Prostate gland (tissue), 2 donors: ENCODE measurements at regions not wholly inside any gene's neighbourhood (a gene's known extent, or its start where the extent isn't known, plus 50 kb on each side); places are given as distances from the start of the nearest gene placed in this dataset.

Experiments
- CTCF ChIP-seq, 4 experiments: fragments of 200-600 bp in 2 of 4; fragments of 450-650 bp in 2 of 4; sonication (generic) in 2 of 4; IDR thresholded peaks; 1 replicate in 3 of 4; 2 replicates in 1 of 4; pipeline ENCODE4 v1.5.1; 2016 to 2019; ENCODE audit warnings: antibody characterized with exemption in 4 of 4, mild to moderate bottlenecking in 2 of 4, moderate library complexity in 2 of 4
- POLR2A ChIP-seq: fragments of 450-650 bp; IDR thresholded peaks from one replicate; pipeline ENCODE4 v1.6.1; 2016; ENCODE audit warnings: antibody characterized with exemption, mild to moderate bottlenecking
- POLR2AphosphoS5 ChIP-seq: sonication (generic); formaldehyde crosslinking; IDR thresholded peaks from one replicate; pipeline ENCODE4 v1.6.1; 2017; ENCODE audit warnings: antibody characterized with exemption

GRCh38 chr12:30006021-30006420, 222.3 kb upstream of the TMTC1 start:
- TF ChIP-seq CTCF (IDR thresholded peaks at IDR 0.05), result no peak
- TF ChIP-seq POLR2A, result no peak
- TF ChIP-seq POLR2AphosphoS5, result no peak
